Liver (tissue), 3 donors: ENCODE measurements at regions not wholly inside any gene's neighbourhood (a gene's known extent, or its start where the extent isn't known, plus 50 kb on each side); places are given as distances from the start of the nearest gene placed in this dataset.

ENCODE experiments used
- FOXA1 ChIP-seq: IDR thresholded peaks from 2 replicates; pipeline ENCODE4 v1.6.1; 2016; ENCODE audit warnings: antibody characterized with exemption
- JUND ChIP-seq, 2 donors: IDR thresholded peaks; 2 replicates each; pipeline ENCODE4 v1.6.1; 2016; ENCODE audit warnings: antibody characterized with exemption in 2 of 2
- SP1 ChIP-seq: IDR thresholded peaks from 2 replicates; pipeline ENCODE4 v1.6.1; 2018; ENCODE audit warnings: antibody characterized with exemption, mild to moderate bottlenecking
- TF ChIP-seq, protein P1 (sequence below): fragments of 150-350 bp; IDR thresholded peaks from 2 replicates; pipeline ENCODE4 v1.5.1; 2017; ENCODE audit warnings: improper control_type of control experiment, low read depth, low read length; ENCODE audit not compliant: missing input control
- TF ChIP-seq, protein P2 (sequence below): IDR thresholded peaks from 2 replicates; pipeline ENCODE4 v1.6.1; 2016; ENCODE audit warnings: antibody characterized with exemption
- TF ChIP-seq, protein P3 (sequence below): IDR thresholded peaks from 2 replicates; pipeline ENCODE4 v1.6.1; 2016; ENCODE audit warnings: antibody characterized with exemption, mild to moderate bottlenecking
- TF ChIP-seq, protein P4 (sequence below): IDR thresholded peaks from 2 replicates; pipeline ENCODE4 v1.6.1; 2016; ENCODE audit warnings: antibody characterized with exemption
- donor health status: healthy.
- donor health status: healthy.

DNA sequence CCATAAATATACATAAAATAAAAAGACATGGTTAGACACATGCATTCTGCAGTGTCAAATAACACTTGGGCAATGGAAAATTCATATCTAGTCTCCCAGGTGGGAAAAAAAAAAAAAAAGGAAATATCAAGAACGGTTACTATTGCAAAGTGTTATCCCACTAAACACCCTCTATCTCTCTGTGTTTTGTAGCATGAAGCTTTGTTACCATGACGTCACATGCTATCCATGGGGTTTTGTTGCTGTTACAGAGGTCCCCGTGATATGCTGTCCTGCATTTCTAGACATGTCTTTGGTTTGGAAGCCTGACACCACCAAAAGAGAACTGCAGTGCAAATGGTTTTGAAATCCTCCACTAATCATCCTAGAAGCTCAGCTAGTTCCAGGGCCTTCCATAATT, 50.7 kb upstream of the TLR3 start:
- TF ChIP-seq, protein P1, sequence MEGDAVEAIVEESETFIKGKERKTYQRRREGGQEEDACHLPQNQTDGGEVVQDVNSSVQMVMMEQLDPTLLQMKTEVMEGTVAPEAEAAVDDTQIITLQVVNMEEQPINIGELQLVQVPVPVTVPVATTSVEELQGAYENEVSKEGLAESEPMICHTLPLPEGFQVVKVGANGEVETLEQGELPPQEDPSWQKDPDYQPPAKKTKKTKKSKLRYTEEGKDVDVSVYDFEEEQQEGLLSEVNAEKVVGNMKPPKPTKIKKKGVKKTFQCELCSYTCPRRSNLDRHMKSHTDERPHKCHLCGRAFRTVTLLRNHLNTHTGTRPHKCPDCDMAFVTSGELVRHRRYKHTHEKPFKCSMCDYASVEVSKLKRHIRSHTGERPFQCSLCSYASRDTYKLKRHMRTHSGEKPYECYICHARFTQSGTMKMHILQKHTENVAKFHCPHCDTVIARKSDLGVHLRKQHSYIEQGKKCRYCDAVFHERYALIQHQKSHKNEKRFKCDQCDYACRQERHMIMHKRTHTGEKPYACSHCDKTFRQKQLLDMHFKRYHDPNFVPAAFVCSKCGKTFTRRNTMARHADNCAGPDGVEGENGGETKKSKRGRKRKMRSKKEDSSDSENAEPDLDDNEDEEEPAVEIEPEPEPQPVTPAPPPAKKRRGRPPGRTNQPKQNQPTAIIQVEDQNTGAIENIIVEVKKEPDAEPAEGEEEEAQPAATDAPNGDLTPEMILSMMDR: no peak
- TF ChIP-seq, protein P2, sequence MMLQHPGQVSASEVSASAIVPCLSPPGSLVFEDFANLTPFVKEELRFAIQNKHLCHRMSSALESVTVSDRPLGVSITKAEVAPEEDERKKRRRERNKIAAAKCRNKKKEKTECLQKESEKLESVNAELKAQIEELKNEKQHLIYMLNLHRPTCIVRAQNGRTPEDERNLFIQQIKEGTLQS: no peak
- TF ChIP-seq SP1: no peak
- no peak for TF ChIP-seq JUND (IDR thresholded peaks at IDR 0.05)
- TF ChIP-seq, protein P3, sequence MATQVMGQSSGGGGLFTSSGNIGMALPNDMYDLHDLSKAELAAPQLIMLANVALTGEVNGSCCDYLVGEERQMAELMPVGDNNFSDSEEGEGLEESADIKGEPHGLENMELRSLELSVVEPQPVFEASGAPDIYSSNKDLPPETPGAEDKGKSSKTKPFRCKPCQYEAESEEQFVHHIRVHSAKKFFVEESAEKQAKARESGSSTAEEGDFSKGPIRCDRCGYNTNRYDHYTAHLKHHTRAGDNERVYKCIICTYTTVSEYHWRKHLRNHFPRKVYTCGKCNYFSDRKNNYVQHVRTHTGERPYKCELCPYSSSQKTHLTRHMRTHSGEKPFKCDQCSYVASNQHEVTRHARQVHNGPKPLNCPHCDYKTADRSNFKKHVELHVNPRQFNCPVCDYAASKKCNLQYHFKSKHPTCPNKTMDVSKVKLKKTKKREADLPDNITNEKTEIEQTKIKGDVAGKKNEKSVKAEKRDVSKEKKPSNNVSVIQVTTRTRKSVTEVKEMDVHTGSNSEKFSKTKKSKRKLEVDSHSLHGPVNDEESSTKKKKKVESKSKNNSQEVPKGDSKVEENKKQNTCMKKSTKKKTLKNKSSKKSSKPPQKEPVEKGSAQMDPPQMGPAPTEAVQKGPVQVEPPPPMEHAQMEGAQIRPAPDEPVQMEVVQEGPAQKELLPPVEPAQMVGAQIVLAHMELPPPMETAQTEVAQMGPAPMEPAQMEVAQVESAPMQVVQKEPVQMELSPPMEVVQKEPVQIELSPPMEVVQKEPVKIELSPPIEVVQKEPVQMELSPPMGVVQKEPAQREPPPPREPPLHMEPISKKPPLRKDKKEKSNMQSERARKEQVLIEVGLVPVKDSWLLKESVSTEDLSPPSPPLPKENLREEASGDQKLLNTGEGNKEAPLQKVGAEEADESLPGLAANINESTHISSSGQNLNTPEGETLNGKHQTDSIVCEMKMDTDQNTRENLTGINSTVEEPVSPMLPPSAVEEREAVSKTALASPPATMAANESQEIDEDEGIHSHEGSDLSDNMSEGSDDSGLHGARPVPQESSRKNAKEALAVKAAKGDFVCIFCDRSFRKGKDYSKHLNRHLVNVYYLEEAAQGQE: no peak
- TF ChIP-seq FOXA1: no peak
- TF ChIP-seq, protein P4, sequence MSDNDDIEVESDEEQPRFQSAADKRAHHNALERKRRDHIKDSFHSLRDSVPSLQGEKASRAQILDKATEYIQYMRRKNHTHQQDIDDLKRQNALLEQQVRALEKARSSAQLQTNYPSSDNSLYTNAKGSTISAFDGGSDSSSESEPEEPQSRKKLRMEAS: no peak
